Panc1 (cell line): ENCODE measurements at regions not wholly inside any gene's neighbourhood (a gene's known extent, or its start where the extent isn't known, plus 50 kb on each side); places are given as distances from the start of the nearest gene placed in this dataset.

Experiments used
- ATAC-seq: fragments of 200-7000 bp; cut with Tn5 transposase; 2 replicates; pipeline ENCODE4 v1.9.1; 2020; ENCODE audit warnings: mild to moderate bottlenecking, moderate library complexity
- BruUV-seq: library from RNA; stranded (reverse); fragments of 400-500 nt; replicated peaks from 2 replicates; lab custom pipeline; 2021; lab: Mats Ljungman, UMichigan
- CTCF ChIA-PET: fragments of 300-600 bp; sonication (Branson Sonifier 250); formaldehyde crosslinking; loops from one replicate; lab custom pipeline; 2022; ENCODE audit warnings: antibody characterized with exemption; lab: Charles Lee
- POLR2A ChIA-PET: fragments of 300-600 bp; sonication (Branson Sonifier 250); formaldehyde crosslinking; loops from one replicate; lab custom pipeline; 2022; ENCODE audit warnings: antibody characterized with exemption; lab: Charles Lee
- DNase-seq: peaks from one replicate; pipeline ENCODE4 v3.0.0-alpha.2; 2010; ENCODE audit warnings: low read depth, low spot score
- H3K27ac ChIP-seq: 2 replicates; pipeline ENCODE4 v1.5.1; 2011; ENCODE audit warnings: mild to moderate bottlenecking, low read length, inconsistent platforms
- H3K27me3 ChIP-seq: fragments of 200-500 bp; sonication (Bioruptor generic); 2 replicates; pipeline ENCODE4 v1.6.0; 2014; ENCODE audit warnings: low read length, inconsistent platforms; ENCODE audit not compliant: control insufficient read depth, insufficient read depth
- H3K36me3 ChIP-seq: fragments of 200-500 bp; sonication (Bioruptor generic); 2 replicates; pipeline ENCODE4 v1.5.1; 2014; ENCODE audit warnings: inconsistent platforms, mild to moderate bottlenecking, low read length, moderate library complexity; ENCODE audit not compliant: control insufficient read depth, insufficient read depth
- H3K4me1 ChIP-seq: 2 replicates; pipeline ENCODE4 v1.5.1; 2011; ENCODE audit warnings: inconsistent platforms, mild to moderate bottlenecking, low read length, moderate library complexity; ENCODE audit not compliant: control insufficient read depth, insufficient read depth
- H3K4me3 ChIP-seq, 2 experiments: 2 replicates each; pipeline ENCODE4 v1.5.1; 2011 to 2012; ENCODE audit warnings: low read depth in 2 of 2, low read length in 2 of 2, mild to moderate bottlenecking in 2 of 2, inconsistent platforms in 1 of 2, moderate library complexity in 1 of 2
- H3K9me3 ChIP-seq: fragments of 200-500 bp; sonication (Bioruptor generic); 2 replicates; pipeline ENCODE4 v1.5.1; 2014; ENCODE audit warnings: low read depth, mild to moderate bottlenecking, inconsistent platforms, low read length, moderate library complexity; ENCODE audit not compliant: control insufficient read depth, insufficient read depth
- CTCF ChIP-seq: fragments of 450-650 bp; IDR thresholded peaks from 2 replicates; pipeline ENCODE4 v1.5.1; 2017; ENCODE audit warnings: mild to moderate bottlenecking
- POLR2AphosphoS5 ChIP-seq: IDR thresholded peaks from 2 replicates; pipeline ENCODE4 v1.6.1; 2012; ENCODE audit warnings: mild to moderate bottlenecking, low read depth, low read length, moderate library complexity
- REST ChIP-seq, 2 experiments: IDR thresholded peaks; 2 replicates each; pipeline ENCODE4 v1.6.1; 2011 to 2012; ENCODE audit warnings: low read depth in 2 of 2, control low read depth in 1 of 2, low read length in 1 of 2, mild to moderate bottlenecking in 1 of 2, moderate library complexity in 1 of 2; ENCODE audit not compliant: insufficient read depth in 1 of 2
- SIN3A ChIP-seq: IDR thresholded peaks from 2 replicates; pipeline ENCODE4 v1.6.1; 2012; ENCODE audit warnings: low read depth, mild to moderate bottlenecking, low read length, moderate library complexity, borderline replicate concordance; ENCODE audit not compliant: insufficient read depth
- TCF7L2 ChIP-seq: IDR thresholded peaks from 2 replicates; pipeline ENCODE4 v1.6.1; 2011; ENCODE audit warnings: mild to moderate bottlenecking, low read depth, low read length, inconsistent platforms
- in situ Hi-C: cut with HindIII; loops from 2 replicates; pipeline ENCODE4 v1.10.0; 2016; ENCODE audit warnings: low sequenced_read_pairs, low pct_unique_long_range_greater_than_20kb
- intact Hi-C: fragments of 100-400 bp; cut with micrococcal nuclease; formaldehyde crosslinking; loops from one replicate; pipeline ENCODE4 v1.10.0; 2022; ENCODE audit not compliant: unreplicated experiment

- no peak for ATAC-seq
- in situ Hi-C loops, result no loop called here
- H3K27ac ChIP-seq, result no peak overlapping the region
Measured at GRCh38 chr4:163631288-163631687, 136.8 kb downstream of the TMA16 start.

GRCh38 chr4:163638909-163639308 is 144.4 kb downstream of the TMA16 start:
- POLR2A ChIA-PET, result no interaction called here
- no peak for TF ChIP-seq CTCF
- TF ChIP-seq TCF7L2, result no peak
- no peak for TF ChIP-seq POLR2AphosphoS5
- TF ChIP-seq REST (IDR thresholded peaks at IDR 0.05; ENCODE audit: insufficient read depth in 1 of 2, low read depth in 2 of 2, low read length in 1 of 2), result no peak
- TF ChIP-seq SIN3A, result no peak
- ATAC-seq, result no peak
- Histone ChIP-seq H3K27ac (no peak overlapping the region), H3K4me1 (no peaks in the 10 kb centered on the region), H3K36me3 (no peaks in the 10 kb centered on the region), H3K4me3 (no peak overlapping the region), H3K9me3 (no peaks in the 10 kb centered on the region), H3K27me3 (no peaks in the 10 kb centered on the region)
- intact Hi-C loops, result no loop called here
- no peak for DNase-seq
- BruUV-seq, result no TSS peak
- in situ Hi-C loops, result no loop called here
- CTCF ChIA-PET, result no interaction called here

More at GRCh38 chr4:163631288-163631687, 136.8 kb downstream of the TMA16 start:
- Histone ChIP-seq H3K4me3 (no peak overlapping the region), H3K36me3 (no peaks in the 10 kb centered on the region), H3K27me3 (no peaks in the 10 kb centered on the region), H3K4me1 (no peaks in the 10 kb centered on the region), H3K9me3 (no peaks in the 10 kb centered on the region)
- TF ChIP-seq SIN3A (no peak), POLR2AphosphoS5 (no peak), TCF7L2 (no peak), REST (IDR thresholded peaks at IDR 0.05; ENCODE audit: insufficient read depth in 1 of 2, low read depth in 2 of 2, low read length in 1 of 2) (no peak), CTCF (no peak)
- ChIA-PET POLR2A (no interaction called here), CTCF (no interaction called here)
- intact Hi-C loops, result no loop called here
- no peak for DNase-seq
- BruUV-seq, result no TSS peak
